Activated CD8-positive, alpha-beta memory T cell treated with anti-CD3 and anti-CD28 coated beads, Interleukin-2, amount 50 U/mL, for 4 hours (primary cell): ENCODE measurements at regions not wholly inside any gene's neighbourhood (a gene's known extent, or its start where the extent isn't known, plus 50 kb on each side); places are given as distances from the start of the nearest gene placed in this dataset.
"Not testable (repeated sequence)": the region's sequence is repeated elsewhere in the genome, so short reads cannot be mapped to it uniquely, and the experiment has no call there.

ENCODE experiments used
- DNase-seq: peaks from one replicate; pipeline ENCODE4 v3.0.0-alpha.2; 2020

- DNase-seq, result no peak
Observed at GRCh38 chr6:109253366-109253765, 128.9 kb downstream of the CD164 start.

- no peak for DNase-seq
Observed at GRCh38 chr6:109252261-109253041, 129.8 kb downstream of the CD164 start.

- DNase-seq, result no peak
Observed at GRCh38 chr6:109251839-109252238, 130.4 kb downstream of the CD164 start.

GRCh38 chr6:109250544-109251156 lies 131.6 kb downstream of the CD164 start:
- not testable (repeated sequence) for DNase-seq

- DNase-seq, result no peak
Observed at GRCh38 chr6:109243863-109244825, 138.1 kb downstream of the CD164 start.

- no peak for DNase-seq
Observed at GRCh38 chr6:109242925-109243324, 139.3 kb downstream of the CD164 start.

- no peak for DNase-seq
Observed at GRCh38 chr6:109242029-109242428, 140.2 kb downstream of the CD164 start.

GRCh38 chr6:109241199-109241598 lies 141.1 kb downstream of the CD164 start:
- DNase-seq, result no peak

GRCh38 chr6:109240370-109241084 lies 141.7 kb downstream of the CD164 start:
- no peak for DNase-seq

GRCh38 chr6:109239651-109240321 lies 142.5 kb downstream of the CD164 start:
- DNase-seq, result no peak

- no peak for DNase-seq
Observed at GRCh38 chr6:109239160-109239559, 143.1 kb downstream of the CD164 start.

GRCh38 chr6:109238396-109238795 lies 143.1 kb downstream of the CEP57L1 start:
- no peak for DNase-seq

- DNase-seq, result no peak
Observed at GRCh38 chr6:109237986-109238329, 142.7 kb downstream of the CEP57L1 start.

- DNase-seq, result no peak
Observed at GRCh38 chr6:109237077-109237985, 142.0 kb downstream of the CEP57L1 start.

- DNase-seq, result peak; percentile 16
Observed at GRCh38 chr6:109236115-109237076, 141.1 kb downstream of the CEP57L1 start.

- DNase-seq, result no peak
Observed at GRCh38 chr6:109235481-109236038, 140.3 kb downstream of the CEP57L1 start.

GRCh38 chr6:109230453-109230852 lies 135.1 kb downstream of the CEP57L1 start:
- no peak for DNase-seq

GRCh38 chr6:109229536-109229935 lies 134.2 kb downstream of the CEP57L1 start:
- DNase-seq, result no peak

- DNase-seq, result no peak
Observed at GRCh38 chr6:109227646-109228045, 132.3 kb downstream of the CEP57L1 start.

- DNase-seq, result no peak
Observed at GRCh38 chr6:109226353-109226752, 131.0 kb downstream of the CEP57L1 start.
